ENCODE measurements at regions not wholly inside any gene's neighbourhood (a gene's known extent, or its start where the extent isn't known, plus 50 kb on each side); places are given as distances from the start of the nearest gene placed in this dataset.

GRCh38 chr1:219847215-219847855, 81.0 kb downstream of the SLC30A10 start:
- TF ChIP-seq POLR2A (IDR thresholded peaks at IDR 0.05) (no peak), CTCF (IDR thresholded peaks at IDR 0.05) (no peak)
